Pancreas (tissue), 10 donors: ENCODE measurements at regions not wholly inside any gene's neighbourhood (a gene's known extent, or its start where the extent isn't known, plus 50 kb on each side); places are given as distances from the start of the nearest gene placed in this dataset.

ENCODE experiments used
- ATAC-seq, 4 donors: fragments of 200-7000 bp; cut with Tn5 transposase; one replicate each; pipeline versions ENCODE4 v1.8.0 to v1.9.1; 2020; ENCODE audit warnings: mild to moderate bottlenecking in 4 of 4, moderate library complexity in 4 of 4
- DNase-seq, 6 donors: peaks; one replicate each; pipeline ENCODE4 v3.0.0-alpha.2; 2020
- FAIRE-seq: peaks from 2 replicates; lab custom pipeline; 2012; peaks lifted over from hg19 to GRCh38; lab: Jason Lieb, UNC
- H3K27ac ChIP-seq, 4 donors: fragments of 200-600 bp; sonication (generic); 1 replicate in 3 of 4; 2 replicates in 1 of 4; pipeline versions ENCODE4 v1.5.0 to v1.8.0; 2020
- H3K27me3 ChIP-seq, 4 donors: fragments of 200-600 bp; one replicate each; pipeline ENCODE4 v1.8.0; 2021
- H3K36me3 ChIP-seq, 3 donors: fragments of 200-600 bp; sonication (generic) in 1 of 3; one replicate each; pipeline versions ENCODE4 v1.5.0 to v1.8.0; 2020 to 2021
- H3K4me1 ChIP-seq, 3 donors: fragments of 200-600 bp; one replicate each; pipeline ENCODE4 v1.8.0; 2021
- H3K4me3 ChIP-seq, 4 donors: fragments of 200-600 bp; sonication (generic) in 2 of 4; one replicate each; pipeline versions ENCODE4 v1.5.0 to v1.8.0; 2020 to 2021
- H3K9me3 ChIP-seq, 4 donors: fragments of 200-600 bp; one replicate each; pipeline ENCODE4 v1.8.0; 2021
- WGBS, 2 donors: extraction: QIAGEN DNeasy Blood & Tissue Kit; methylation state at CpG; one replicate each; pipeline ENCODE4 v1.1.7; 2013; 5-methylcytosine and 5-hydroxymethylcytosine counted together
- intact Hi-C, 3 donors: fragments of 100-400 bp; cut with DNase I; formaldehyde crosslinking; loops; one replicate each; pipeline versions ENCODE4 v1.11.1 to v1.14.2; 2022
- TF ChIP-seq, protein P1 (sequence below), 4 donors: fragments of 200-600 bp; sonication (generic) in 3 of 4; IDR thresholded peaks; one replicate each; pipeline versions ENCODE4 v1.5.0 to v1.8.0; 2021; ENCODE audit warnings: antibody characterized with exemption in 4 of 4
- donor health status: healthy with polysubstance abuse.
- donor health status: DM: no; HTN: no; CAD: no; lungs with moderate emphysema.
- donor health status: DM: no; HTN: no; CAD: no.
- donor health status: control.
- donor health status: control.
- donor health status: Bipolar disorder and iron deficiency.
- donor health status: DM: yes; HTN: yes; CAD: no.
- donor health status: DM: no; HTN: no; CAD: no.
- donor health status: DM: no; HTN: no; CAD: no.
- donor health status: DM: yes; HTN: yes; CAD: no.

DNA sequence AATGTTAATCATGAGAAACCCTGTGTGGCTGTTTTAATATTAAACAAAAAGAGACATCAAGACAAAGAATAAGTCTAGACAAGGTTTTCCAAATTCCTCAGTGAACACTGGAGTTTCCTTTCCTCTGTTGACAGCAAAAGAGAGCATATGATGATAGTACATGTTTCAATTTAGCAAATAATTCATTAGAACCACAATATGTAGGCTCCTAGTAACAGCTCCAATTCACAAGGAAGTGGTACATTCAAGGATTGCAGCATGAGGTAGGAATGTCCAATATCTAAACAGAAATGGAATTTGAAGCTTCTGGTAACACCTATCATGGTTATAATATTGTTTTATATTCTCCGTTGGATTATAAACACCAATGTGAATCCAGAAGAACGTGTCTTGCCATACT, 203.8 kb upstream of the TECRL start:
- ATAC-seq (no peak), FAIRE-seq (no peak), DNase-seq (no peak)
- Histone ChIP-seq H3K36me3 (no peaks in the 10 kb centered on the region), H3K9me3 (no peaks in the 10 kb centered on the region), H3K4me1 (no peaks in the 10 kb centered on the region), H3K27ac (no peak overlapping the region), H3K4me3 (no peak overlapping the region), H3K27me3 (peaks cover 0 to 5% (median 0%) of the 10 kb centered on the region in 4 donors)
- TF ChIP-seq, protein P1, sequence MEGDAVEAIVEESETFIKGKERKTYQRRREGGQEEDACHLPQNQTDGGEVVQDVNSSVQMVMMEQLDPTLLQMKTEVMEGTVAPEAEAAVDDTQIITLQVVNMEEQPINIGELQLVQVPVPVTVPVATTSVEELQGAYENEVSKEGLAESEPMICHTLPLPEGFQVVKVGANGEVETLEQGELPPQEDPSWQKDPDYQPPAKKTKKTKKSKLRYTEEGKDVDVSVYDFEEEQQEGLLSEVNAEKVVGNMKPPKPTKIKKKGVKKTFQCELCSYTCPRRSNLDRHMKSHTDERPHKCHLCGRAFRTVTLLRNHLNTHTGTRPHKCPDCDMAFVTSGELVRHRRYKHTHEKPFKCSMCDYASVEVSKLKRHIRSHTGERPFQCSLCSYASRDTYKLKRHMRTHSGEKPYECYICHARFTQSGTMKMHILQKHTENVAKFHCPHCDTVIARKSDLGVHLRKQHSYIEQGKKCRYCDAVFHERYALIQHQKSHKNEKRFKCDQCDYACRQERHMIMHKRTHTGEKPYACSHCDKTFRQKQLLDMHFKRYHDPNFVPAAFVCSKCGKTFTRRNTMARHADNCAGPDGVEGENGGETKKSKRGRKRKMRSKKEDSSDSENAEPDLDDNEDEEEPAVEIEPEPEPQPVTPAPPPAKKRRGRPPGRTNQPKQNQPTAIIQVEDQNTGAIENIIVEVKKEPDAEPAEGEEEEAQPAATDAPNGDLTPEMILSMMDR (IDR thresholded peaks at IDR 0.05) = no peak
- WGBS, 2 donors = 42 to 58% methylated on average over 2 of the region's 2 CpGs
- intact Hi-C loops = no loop called here

DNA sequence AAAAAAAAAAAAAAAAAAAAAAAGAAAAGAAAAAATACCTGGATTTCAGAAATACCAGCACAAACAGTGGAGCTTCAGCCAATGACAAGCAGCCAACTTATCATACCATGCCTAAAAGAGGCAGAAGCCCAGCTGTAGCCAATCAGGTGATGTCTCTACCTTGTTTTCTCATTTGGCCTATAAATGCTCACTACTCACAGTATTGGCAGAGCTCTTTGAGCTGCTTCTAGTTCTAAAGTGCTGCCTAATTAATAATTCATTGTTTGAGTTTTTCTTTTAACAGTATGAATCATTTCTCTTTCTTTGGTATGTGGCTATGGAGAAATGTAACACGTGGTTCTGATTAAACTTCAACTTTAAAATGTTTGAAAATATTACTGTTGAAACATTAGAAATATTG, 188.8 kb upstream of the TECRL start:
- intact Hi-C loops = no loop called here
- ATAC-seq (no peak), FAIRE-seq (no peak), DNase-seq (no peak)
- no peaks in the 10 kb centered on the region for H3K36me3 ChIP-seq
- no peak overlapping the region for H3K4me3 ChIP-seq
- 19 to 24% methylated on average over 1 of the region's 1 CpG for WGBS, 2 donors
- H3K27me3 ChIP-seq = no peaks in the 10 kb centered on the region
- no peaks in the 10 kb centered on the region for H3K9me3 ChIP-seq
- H3K4me1 ChIP-seq = peaks cover 0 to 4% (median 0%) of the 10 kb centered on the region in 3 donors
- no peak overlapping the region for H3K27ac ChIP-seq
- TF ChIP-seq, protein P1 (IDR thresholded peaks at IDR 0.05) = no peak

DNA sequence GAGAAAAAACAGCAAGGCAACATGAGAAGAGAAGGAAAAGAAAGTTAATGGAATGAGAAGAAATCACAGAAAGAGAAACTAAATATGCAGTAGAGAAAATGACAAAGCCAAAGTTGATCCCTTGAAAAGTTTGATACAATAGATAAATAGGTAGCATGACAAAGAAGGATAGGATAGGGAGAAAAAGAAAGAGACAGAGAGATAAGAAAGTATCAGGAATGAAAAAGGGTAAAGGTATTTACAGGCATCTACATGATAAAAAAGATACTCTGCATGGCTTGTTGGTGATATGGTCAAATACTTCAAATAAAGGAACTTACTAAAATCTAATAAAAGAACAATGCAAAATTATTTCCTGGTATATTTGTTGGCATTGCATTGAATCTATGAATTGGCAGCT, 185.5 kb upstream of the TECRL start:
- no peak for FAIRE-seq
- DNase-seq = no peak
- Histone ChIP-seq H3K4me3 (no peak overlapping the region), H3K27me3 (no peaks in the 10 kb centered on the region), H3K9me3 (no peaks in the 10 kb centered on the region), H3K27ac (no peak overlapping the region), H3K4me1 (peaks cover 0 to 4% (median 0%) of the 10 kb centered on the region in 3 donors), H3K36me3 (no peaks in the 10 kb centered on the region)
- TF ChIP-seq, protein P1 (IDR thresholded peaks at IDR 0.05) = no peak
- intact Hi-C loops = no loop called here
- ATAC-seq = no peak

DNA sequence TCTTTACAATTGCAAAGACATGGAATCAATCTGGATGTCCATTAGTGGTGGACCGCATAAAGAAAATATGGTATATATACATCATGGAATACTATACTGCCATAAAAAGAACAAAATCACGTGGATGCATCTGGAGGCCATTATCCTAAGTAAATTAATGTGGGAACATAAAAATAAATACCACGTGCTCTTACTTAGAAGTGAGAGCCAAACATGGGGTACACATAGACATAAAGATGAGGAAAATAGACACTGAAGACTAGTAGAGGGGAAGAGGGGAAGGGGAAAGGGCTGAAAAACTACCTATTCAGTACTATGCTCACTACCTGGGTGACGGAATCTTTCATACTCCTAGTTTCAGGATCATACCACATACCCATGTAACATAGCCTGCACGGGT, 179.3 kb upstream of the TECRL start:
- no peak for FAIRE-seq
- WGBS, 2 donors = 79 to 84% methylated on average over 5 of the region's 5 CpGs
- intact Hi-C loops = no loop called here

DNA sequence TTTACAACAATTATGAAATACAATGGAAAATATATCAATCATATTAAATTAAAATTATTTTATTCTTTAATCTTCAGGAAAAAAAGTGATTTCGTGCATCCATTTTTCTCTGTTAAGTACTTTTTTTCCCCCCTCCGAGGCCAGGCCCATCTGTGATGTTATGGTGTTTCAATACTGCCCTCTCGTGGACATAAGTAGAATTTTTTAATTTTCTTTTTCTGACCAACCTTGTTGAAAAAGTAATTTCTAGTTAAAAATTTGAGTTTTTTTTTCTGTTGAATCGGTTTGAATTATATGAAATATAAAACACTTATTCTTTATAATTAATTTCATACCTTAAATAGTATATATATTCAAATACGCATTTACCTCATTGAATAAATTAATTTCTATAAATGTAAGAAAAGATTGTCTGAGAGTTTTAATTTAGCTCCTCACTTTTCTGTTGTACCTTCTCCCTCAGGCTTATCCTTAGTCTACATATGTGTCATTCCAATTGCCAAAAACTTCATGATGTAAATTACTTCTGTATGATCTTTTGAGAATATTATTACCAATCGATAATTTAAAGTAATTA, 175.8 kb upstream of the TECRL start:
- no peaks in the 10 kb centered on the region for H3K36me3 ChIP-seq
- no peaks in the 10 kb centered on the region for H3K4me1 ChIP-seq
- peak in 2 of 4 donors; percentile 44 to 49 for ATAC-seq
- WGBS, 2 donors = 20 to 23% methylated on average over 6 of the region's 6 CpGs
- H3K27me3 ChIP-seq = no peaks in the 10 kb centered on the region
- FAIRE-seq = peak; percentile 95
- no peak overlapping the region for H3K4me3 ChIP-seq
- DNase-seq = no peak
- H3K9me3 ChIP-seq = no peaks in the 10 kb centered on the region
- TF ChIP-seq, protein P1 (IDR thresholded peaks at IDR 0.05) = peak in 3 of 4 donors; percentile 17 to 45 (median 34)
- no peak overlapping the region for H3K27ac ChIP-seq
- intact Hi-C loops = no loop called here

More for the DNA sequence above, 179.3 kb upstream of the TECRL start:
- no peak overlapping the region for H3K27ac ChIP-seq
- DNase-seq (no peak), ATAC-seq (no peak)
- H3K36me3 ChIP-seq = no peaks in the 10 kb centered on the region
- no peaks in the 10 kb centered on the region for H3K27me3 ChIP-seq
- TF ChIP-seq, protein P1 (IDR thresholded peaks at IDR 0.05) = no peak
- no peak overlapping the region for H3K4me3 ChIP-seq
- H3K9me3 ChIP-seq = no peaks in the 10 kb centered on the region
- H3K4me1 ChIP-seq = no peaks in the 10 kb centered on the region
